Gastrocnemius medialis (tissue), 4 donors: ENCODE measurements at regions not wholly inside any gene's neighbourhood (a gene's known extent, or its start where the extent isn't known, plus 50 kb on each side); places are given as distances from the start of the nearest gene placed in this dataset.

ENCODE experiments used
- CTCF ChIP-seq, 5 experiments: fragments of 450-650 bp in 3 of 5; fragments of 200-600 bp in 2 of 5; sonication (generic) in 2 of 5; IDR thresholded peaks in 4 of 5; conservative IDR thresholded peaks in 1 of 5; 1 replicate in 4 of 5; 2 replicates in 1 of 5; pipeline ENCODE4 v1.5.1; 2016 to 2019; ENCODE audit warnings: antibody characterized with exemption in 5 of 5, mild to moderate bottlenecking in 3 of 5, moderate library complexity in 3 of 5
- POLR2A ChIP-seq, 2 donors: fragments of 450-650 bp; IDR thresholded peaks; one replicate each; pipeline ENCODE4 v1.6.1; 2017; ENCODE audit warnings: antibody characterized with exemption in 2 of 2, mild to moderate bottlenecking in 2 of 2, moderate library complexity in 2 of 2

DNA sequence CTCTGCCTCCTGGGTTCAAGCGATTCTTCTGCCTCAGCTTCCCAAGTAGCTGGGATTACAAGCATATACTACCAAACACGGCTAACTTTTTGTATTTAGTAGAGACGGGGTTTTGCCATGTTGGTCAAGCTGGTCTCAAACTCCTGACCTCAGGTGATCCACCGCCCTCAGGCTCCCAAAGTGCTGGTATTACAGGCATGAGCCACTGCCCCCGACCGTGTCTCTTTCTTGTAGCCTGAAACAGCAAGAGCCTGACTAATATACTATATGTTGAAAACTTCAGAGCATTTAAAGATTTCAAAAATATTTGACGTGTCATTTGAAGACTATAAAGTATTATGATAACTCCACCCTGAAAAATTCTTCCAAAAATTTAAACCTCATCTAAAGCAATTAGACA is 71.7 kb upstream of the ZNF648 start:
- TF ChIP-seq CTCF (IDR thresholded peaks at IDR 0.05 in 4 of 5, conservative IDR thresholded peaks at IDR 0.05 in 1 of 5) (no peak), POLR2A (IDR thresholded peaks at IDR 0.05) (no peak)
